GM19043 (cell line): ENCODE measurements at regions not wholly inside any gene's neighbourhood (a gene's known extent, or its start where the extent isn't known, plus 50 kb on each side); places are given as distances from the start of the nearest gene placed in this dataset.

Experiments used
- ATAC-seq: cut with Tn5 transposase; IDR thresholded peaks from one replicate; pipeline ENCODE4 v1.9.1; 2021; ENCODE audit warnings: low read depth; ENCODE audit not compliant: unreplicated experiment

- no peak for ATAC-seq
Observed at GRCh38 chr13:22110368-22110767, 439.5 kb downstream of the FGF9 start.

- no peak for ATAC-seq
Observed at GRCh38 chr13:22111152-22111783, 440.4 kb downstream of the FGF9 start.

- no peak for ATAC-seq
Observed at GRCh38 chr13:22111961-22112360, 441.1 kb downstream of the FGF9 start.

- no peak for ATAC-seq
Observed at GRCh38 chr13:22112956-22113745, 442.3 kb downstream of the FGF9 start.

- ATAC-seq: peak; percentile 82
Observed at GRCh38 chr13:22114630-22115311, 443.9 kb downstream of the FGF9 start.

GRCh38 chr13:22118158-22118557, 447.3 kb downstream of the FGF9 start:
- ATAC-seq: no peak

- no peak for ATAC-seq
Observed at GRCh38 chr13:22120646-22121045, 449.8 kb downstream of the FGF9 start.

- ATAC-seq: no peak
Observed at GRCh38 chr13:22121146-22121739, 450.4 kb downstream of the FGF9 start.

- ATAC-seq: peak; percentile 87
Observed at GRCh38 chr13:22126433-22127021, 455.7 kb downstream of the FGF9 start.

GRCh38 chr13:22127277-22128164, 456.6 kb downstream of the FGF9 start:
- ATAC-seq: no peak

GRCh38 chr13:22128441-22129408, 457.9 kb downstream of the FGF9 start:
- ATAC-seq: no peak

- ATAC-seq: no peak
Observed at GRCh38 chr13:22130254-22130653, 459.4 kb downstream of the FGF9 start.

GRCh38 chr13:22134261-22134660, 463.4 kb downstream of the FGF9 start:
- ATAC-seq: no peak

GRCh38 chr13:22135446-22135845, 464.6 kb downstream of the FGF9 start:
- ATAC-seq: no peak

- ATAC-seq: no peak
Observed at GRCh38 chr13:22137361-22138050, 466.6 kb downstream of the FGF9 start.

- no peak for ATAC-seq
Observed at GRCh38 chr13:22138947-22139346, 468.1 kb downstream of the FGF9 start.

GRCh38 chr13:22141716-22142115, 470.8 kb downstream of the FGF9 start:
- no peak for ATAC-seq

GRCh38 chr13:22143671-22144070, 472.8 kb downstream of the FGF9 start:
- ATAC-seq: no peak
